ENCODE measurements at regions not wholly inside any gene's neighbourhood (a gene's known extent, or its start where the extent isn't known, plus 50 kb on each side); places are given as distances from the start of the nearest gene placed in this dataset.

- BruUV-seq (replicated peaks) = no TSS peak
Observed at GRCh38 chr3:59430341-59430740, 380.5 kb upstream of the CFAP20DC start.

GRCh38 chr3:59429198-59429597 lies 379.4 kb upstream of the CFAP20DC start:
- CTCF ChIA-PET = interaction anchor here (0.8 to 1.1 kb wide), 2 partner anchors 9 to 61 kb away, joined by 3 read pairs; no protein-coding TSS in a partner anchor
- FAIRE-seq = no peak
- H3K4me1 ChIP-seq (ENCODE audit: control insufficient read depth, insufficient read depth, low read length) = peaks cover 10% of the 10 kb centered on the region
- TF ChIP-seq ZNF24 (IDR thresholded peaks at IDR 0.05) (no peak), PBX3 (IDR thresholded peaks at IDR 0.05; ENCODE audit: insufficient replicate concordance, low read depth, low read length) (no peak), NFYB (IDR thresholded peaks at IDR 0.05; ENCODE audit: insufficient read depth, low read depth, low read length) (no peak), SMAD1 (IDR thresholded peaks at IDR 0.05; ENCODE audit: low read depth, partially characterized antibody) (no peak), NR2C1 (IDR thresholded peaks at IDR 0.05) (no peak), BMI1 (IDR thresholded peaks at IDR 0.05; ENCODE audit: borderline replicate concordance) (no peak), CHD2 (IDR thresholded peaks at IDR 0.05; ENCODE audit: borderline replicate concordance, low read depth, low read length) (no peak), GATAD2B (conservative IDR thresholded peaks at IDR 0.05; ENCODE audit: low read depth) (no peak), SREBF2 (IDR thresholded peaks at IDR 0.05; ENCODE audit: low read length) (no peak), BCLAF1 (IDR thresholded peaks at IDR 0.05) (no peak), MYB (IDR thresholded peaks at IDR 0.05; ENCODE audit: borderline replicate concordance, low read depth, low read length) (no peak), TAF1 (IDR thresholded peaks at IDR 0.05; ENCODE audit: borderline replicate concordance, low read depth, low read length) (no peak), EED (IDR thresholded peaks at IDR 0.05; ENCODE audit: low read depth) (no peak), HDAC2 (IDR thresholded peaks at IDR 0.05) (no peak)

More at GRCh38 chr3:59430341-59430740, 380.5 kb upstream of the CFAP20DC start:
- ATAC-seq = no peak
- in situ Hi-C loops (cut with MboI) (no loop called here), intact Hi-C loops (cut with micrococcal nuclease; ENCODE audit: unreplicated experiment) (no loop called here)
- no peak overlapping the region for H3K4me2 ChIP-seq (ENCODE audit: control insufficient read depth, insufficient read depth)
- 0 out of 2 replicates have a peak, but pooled peaks have one; percentile 14 for TF ChIP-seq RAD21 (IDR thresholded peaks at IDR 0.05; ENCODE audit: insufficient read depth, low read depth, low read length)
- TF ChIP-seq TARDBP (IDR thresholded peaks at IDR 0.05; ENCODE audit: borderline replicate concordance) = no peak
- no peak for TF ChIP-seq ASH2L (IDR thresholded peaks at IDR 0.05; ENCODE audit: borderline replicate concordance, low read depth)
- H3K27me3 ChIP-seq (replicated peaks in 1 of 2; ENCODE audit: control insufficient read depth in 2 of 2, insufficient read depth in 2 of 2, low read length in 1 of 2) = no peaks in the 10 kb centered on the region
- CTCF ChIA-PET = interaction anchor here (1.0 to 1.1 kb wide), 2 partner anchors 14 to 62 kb away, joined by 3 to 4 read pairs; no protein-coding TSS in a partner anchor
- RAD21 ChIA-PET (ENCODE audit: unreplicated experiment) = no interaction called here
- no peaks in the 10 kb centered on the region for H4K20me1 ChIP-seq (ENCODE audit: control insufficient read depth, insufficient read depth)
- no peaks in the 10 kb centered on the region for H3K36me3 ChIP-seq (ENCODE audit: control insufficient read depth in 2 of 2, insufficient read depth in 2 of 2, low read length in 1 of 2)
- no peaks in the 10 kb centered on the region for H3K79me2 ChIP-seq (ENCODE audit: control insufficient read depth, insufficient read depth, low read length)
- H3K27ac ChIP-seq (ENCODE audit: control insufficient read depth, insufficient read depth) = no peak overlapping the region
- H3K4me1 ChIP-seq (ENCODE audit: control insufficient read depth, insufficient read depth, low read length) = no peaks in the 10 kb centered on the region; the same call in 1 of the 2 replicates
- H2AFZ ChIP-seq (ENCODE audit: control insufficient read depth, low read depth, low read length) = no peak overlapping the region
- no peak for FAIRE-seq
- no peak overlapping the region for H3K9ac ChIP-seq (ENCODE audit: control insufficient read depth, insufficient read depth, low read length)
- SMC1A ChIA-PET (ENCODE audit: uncharacterized antibody, unreplicated experiment) = interaction anchor here (1.1 to 1.7 kb wide), 2 partner anchors 14 to 44 kb away, joined by 3 to 6 read pairs; no protein-coding TSS in a partner anchor
- H3K4me3 ChIP-seq = no peak overlapping the region
- DNase-seq (ENCODE audit: low read depth, low spot score) = no peak
- POLR2A ChIA-PET = no interaction called here
- WGBS (ENCODE audit: insufficient coverage, insufficient replicate concordance, low lambda C conversion rate, missing lambda C conversion rate) = 53% methylated on average over 7 of the region's 7 CpGs
- H3K9me3 ChIP-seq (replicated peaks; ENCODE audit: control insufficient read depth, insufficient read depth, low read length) = peaks cover 5% of the 10 kb centered on the region; the same call in 2 of the 3 replicates

More at GRCh38 chr3:59429198-59429597, 379.4 kb upstream of the CFAP20DC start:
- POLR2A ChIA-PET = no interaction called here
- SMC1A ChIA-PET (ENCODE audit: uncharacterized antibody, unreplicated experiment) = interaction anchor here (1.0 to 1.3 kb wide), 3 partner anchors 26 to 167 kb away, joined by 3 read pairs; no protein-coding TSS in a partner anchor
- no peaks in the 10 kb centered on the region for H3K36me3 ChIP-seq (ENCODE audit: control insufficient read depth in 2 of 2, insufficient read depth in 2 of 2, low read length in 1 of 2)
- BruUV-seq (replicated peaks) = no TSS peak
- H3K9me3 ChIP-seq (replicated peaks; ENCODE audit: control insufficient read depth, insufficient read depth, low read length) = peaks cover 5% of the 10 kb centered on the region; the same call in 2 of the 3 replicates
- 94% methylated on average over 2 of the region's 2 CpGs for WGBS (ENCODE audit: insufficient coverage, insufficient replicate concordance, low lambda C conversion rate, missing lambda C conversion rate)
- no peaks in the 10 kb centered on the region for H4K20me1 ChIP-seq (ENCODE audit: control insufficient read depth, insufficient read depth)
- no peak overlapping the region for H3K27ac ChIP-seq (ENCODE audit: control insufficient read depth, insufficient read depth)
- H3K9ac ChIP-seq (ENCODE audit: control insufficient read depth, insufficient read depth, low read length) = no peak overlapping the region
- in situ Hi-C loops (cut with MboI) = no loop called here
- H3K27me3 ChIP-seq (replicated peaks in 1 of 2; ENCODE audit: control insufficient read depth in 2 of 2, insufficient read depth in 2 of 2, low read length in 1 of 2) = no peaks in the 10 kb centered on the region
- intact Hi-C loops (cut with micrococcal nuclease; ENCODE audit: unreplicated experiment) = no loop called here
- no peak for ATAC-seq
- H3K4me3 ChIP-seq = no peak overlapping the region
- H2AFZ ChIP-seq (ENCODE audit: control insufficient read depth, low read depth, low read length) = no peak overlapping the region
- no peak for DNase-seq (ENCODE audit: low read depth, low spot score)
- RAD21 ChIA-PET (ENCODE audit: unreplicated experiment) = no interaction called here
- H3K79me2 ChIP-seq (ENCODE audit: control insufficient read depth, insufficient read depth, low read length) = no peaks in the 10 kb centered on the region
- no peak overlapping the region for H3K4me2 ChIP-seq (ENCODE audit: control insufficient read depth, insufficient read depth)
